GM18858 (cell line): ENCODE measurements at regions not wholly inside any gene's neighbourhood (a gene's known extent, or its start where the extent isn't known, plus 50 kb on each side); places are given as distances from the start of the nearest gene placed in this dataset.

Source experiments
- ATAC-seq: cut with Tn5 transposase; IDR thresholded peaks from one replicate; pipeline ENCODE4 v1.9.1; 2021; ENCODE audit not compliant: unreplicated experiment

DNA sequence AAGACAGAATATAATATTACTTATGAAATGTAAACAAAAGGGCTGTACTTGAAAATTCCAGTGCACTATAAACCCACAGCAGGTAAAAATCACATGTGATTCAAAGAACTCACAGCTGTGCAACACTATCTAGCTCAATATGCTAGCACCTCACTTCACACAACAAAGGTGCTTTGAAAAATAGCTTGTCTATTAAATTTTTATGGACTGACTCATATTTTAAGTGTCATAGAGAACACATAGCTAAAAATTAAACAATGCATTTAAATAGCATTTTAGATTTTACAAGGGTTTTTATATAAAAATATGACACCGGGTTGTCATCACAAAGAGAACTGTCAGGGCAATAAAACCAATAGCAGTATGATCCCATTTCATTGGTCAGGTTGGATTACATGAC, 1390.5 kb upstream of the TENM4 start:
- no peak for ATAC-seq

DNA sequence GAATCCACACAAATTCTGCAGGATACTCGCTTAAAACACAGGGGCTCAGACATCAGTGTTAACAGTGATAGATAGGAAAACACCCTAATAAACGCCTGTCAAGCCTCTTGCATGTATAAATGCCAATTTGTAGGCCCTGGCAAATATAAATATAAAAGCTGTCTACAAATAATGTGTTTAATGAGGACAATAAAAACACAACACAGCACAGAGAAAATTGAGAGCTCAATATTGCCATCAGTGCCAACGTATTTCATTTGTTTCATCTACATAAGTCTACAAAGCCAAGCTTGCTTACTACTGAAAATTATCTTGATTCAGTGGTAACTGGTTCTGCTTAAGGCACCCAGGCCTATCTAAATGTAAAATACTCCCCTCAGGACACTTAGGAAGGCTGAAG, 1387.0 kb upstream of the TENM4 start:
- no peak for ATAC-seq

DNA sequence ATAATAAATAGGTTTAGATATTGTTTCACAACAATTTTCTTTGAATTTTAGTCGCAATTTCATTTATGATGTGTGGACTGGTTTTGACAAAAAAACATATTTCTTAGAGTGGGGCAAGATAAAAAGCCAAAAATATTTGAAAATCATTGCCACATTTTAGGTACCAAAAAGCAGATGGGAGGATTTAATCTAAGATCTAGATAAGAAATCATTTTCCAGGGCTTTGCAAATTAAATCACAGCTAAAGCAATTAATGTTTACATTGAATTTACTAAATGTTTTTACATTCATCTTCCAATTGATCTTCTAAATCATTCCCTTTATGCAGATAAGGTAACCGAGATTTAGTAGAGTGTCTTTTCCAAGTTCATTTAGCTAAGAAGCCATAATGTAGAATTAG, 1386.0 kb upstream of the TENM4 start:
- no peak for ATAC-seq

DNA sequence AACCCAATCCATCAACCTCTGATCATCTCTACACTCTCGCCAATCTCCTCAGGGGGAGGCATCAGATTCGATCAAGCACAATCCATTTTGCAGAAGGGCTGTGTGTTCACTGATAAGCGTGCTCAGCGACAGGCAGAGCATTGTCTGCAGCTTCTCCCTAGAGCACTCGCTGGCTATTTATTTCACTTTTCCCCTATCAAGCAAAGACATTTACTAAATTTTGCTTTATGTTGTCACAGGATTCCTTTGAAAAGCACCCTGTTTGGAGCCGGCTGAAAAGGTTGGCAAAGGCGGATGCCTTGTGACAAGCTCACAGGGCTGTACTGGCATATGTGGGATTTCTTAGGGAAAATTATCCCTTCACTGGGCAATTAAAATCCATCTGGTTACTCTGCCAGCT, 1381.5 kb upstream of the TENM4 start:
- ATAC-seq: no peak

DNA sequence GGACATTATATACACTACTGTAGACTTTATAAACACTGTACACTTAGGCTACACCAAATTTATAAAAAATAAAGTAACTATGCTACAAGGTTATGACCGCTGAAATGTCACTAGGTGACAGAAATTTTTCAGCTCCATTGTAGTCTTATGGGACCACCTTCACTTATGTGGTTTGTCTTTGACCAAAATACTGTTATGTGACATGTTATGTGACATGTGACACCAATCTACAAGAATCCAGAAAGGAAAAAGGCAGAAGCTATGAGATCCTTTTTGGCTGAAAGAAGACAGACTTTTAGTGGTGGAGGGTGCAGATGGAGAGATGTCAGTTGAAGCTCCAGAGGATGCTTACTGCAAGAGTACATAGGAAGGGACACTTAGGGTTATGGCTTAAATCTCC, 1378.4 kb upstream of the TENM4 start:
- ATAC-seq: no peak

DNA sequence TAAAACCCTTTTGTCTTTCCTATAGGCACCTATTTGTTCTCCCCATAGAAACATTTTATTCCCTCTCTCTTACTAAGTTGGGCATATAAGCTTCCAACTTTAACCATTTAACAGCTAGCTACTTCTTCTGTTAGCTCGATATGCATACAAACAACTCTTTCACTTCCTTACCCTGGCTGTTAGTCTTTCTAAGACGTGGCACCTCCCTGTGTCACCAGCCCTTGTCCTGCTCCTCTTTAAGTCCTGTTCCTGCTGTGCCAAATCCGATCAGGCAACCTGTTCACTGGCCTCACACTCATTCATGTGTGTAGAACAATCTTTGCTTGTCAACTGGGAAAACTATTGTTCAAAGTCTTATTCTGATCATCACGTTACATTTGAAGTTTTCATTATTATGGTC, 1376.1 kb upstream of the TENM4 start:
- peak; percentile 27 for ATAC-seq

DNA sequence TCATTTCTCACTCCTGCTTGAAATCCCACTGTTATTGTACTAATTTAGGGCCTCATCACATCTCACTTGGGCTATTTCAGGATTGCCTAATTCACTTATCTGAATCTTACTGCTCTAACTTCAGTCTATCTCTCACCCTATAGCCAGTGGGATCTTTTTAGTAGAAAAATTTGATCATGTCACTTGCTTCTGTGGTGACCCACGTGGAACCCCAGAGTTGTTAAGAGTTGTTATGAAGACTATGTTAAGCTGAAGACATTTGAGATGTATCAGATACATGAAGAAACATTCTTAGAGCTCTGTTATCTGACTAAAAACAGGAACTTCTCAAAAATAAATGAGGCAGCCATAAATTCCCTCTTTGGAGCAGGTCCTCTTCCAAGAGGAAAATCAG, 1375.6 kb upstream of the TENM4 start:
- ATAC-seq: peak; percentile 16

DNA sequence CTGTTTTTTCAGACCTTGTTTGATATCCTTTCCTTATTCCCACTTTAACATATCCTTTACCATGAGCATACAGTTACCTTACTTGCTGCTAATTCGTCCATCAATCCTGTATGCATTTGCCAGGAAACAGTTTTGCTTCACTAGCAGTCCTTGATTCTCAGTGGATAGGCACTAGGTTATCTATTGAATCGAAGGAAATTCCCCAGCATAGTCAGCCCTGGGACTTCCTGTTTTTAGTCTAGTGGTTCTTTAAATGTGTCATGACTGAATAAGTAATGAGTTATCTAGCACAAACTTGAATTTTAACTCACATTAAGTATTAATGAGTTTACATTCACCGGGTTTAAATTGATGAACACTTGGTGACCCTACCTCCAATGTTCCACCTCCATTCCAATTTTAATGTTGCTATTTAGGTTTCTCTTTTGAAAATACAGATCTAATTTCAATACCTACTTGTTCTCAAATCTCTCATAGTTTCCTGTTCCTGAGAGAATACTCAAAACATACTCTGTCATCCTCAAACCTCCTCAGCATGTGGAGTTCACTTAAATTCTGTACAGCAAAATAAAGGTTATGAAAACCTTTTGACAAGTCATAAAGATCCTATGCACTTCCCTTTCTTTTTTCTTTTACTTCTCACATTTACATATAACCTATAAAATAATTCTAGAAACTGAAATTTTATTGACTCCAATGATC, 1375.1 kb upstream of the TENM4 start:
- peak; percentile 87 for ATAC-seq

DNA sequence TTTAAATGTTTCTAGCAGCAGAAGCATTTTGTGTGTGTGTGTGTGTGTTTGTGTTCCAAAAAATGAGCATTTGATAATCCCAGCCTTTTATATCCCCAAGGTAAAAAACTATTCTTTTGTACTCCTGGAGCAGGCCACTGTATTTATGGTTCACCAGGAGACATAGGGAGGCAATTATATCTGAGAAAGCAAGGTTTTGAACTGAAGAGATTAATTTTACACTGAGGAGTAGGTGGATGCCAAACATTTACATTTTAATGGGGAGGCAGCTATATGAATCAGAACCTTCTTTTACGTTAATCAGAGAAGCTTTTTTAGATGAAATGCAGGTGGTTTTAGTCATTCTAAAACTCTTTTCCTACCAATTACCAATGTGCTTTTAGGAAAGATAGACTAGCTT, 1374.0 kb upstream of the TENM4 start:
- no peak for ATAC-seq

DNA sequence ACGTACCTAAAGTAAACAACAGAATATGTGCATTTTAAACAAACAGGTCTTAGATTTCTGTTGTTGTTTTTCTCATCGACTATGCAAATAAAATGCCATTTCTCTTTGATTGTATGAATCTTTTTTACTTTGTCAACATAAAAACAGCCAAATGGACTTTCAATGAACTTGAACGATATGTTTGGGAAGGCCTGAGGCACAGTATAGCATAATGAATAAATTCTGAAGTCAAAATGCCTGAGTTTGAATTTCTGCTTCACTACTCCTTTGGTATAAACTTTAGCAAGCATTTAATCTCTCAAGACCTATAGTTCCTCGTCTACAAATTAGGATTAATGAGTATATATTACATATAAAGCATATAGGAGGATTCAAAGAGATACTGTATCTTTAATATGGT, 1369.9 kb upstream of the TENM4 start:
- ATAC-seq: no peak

DNA sequence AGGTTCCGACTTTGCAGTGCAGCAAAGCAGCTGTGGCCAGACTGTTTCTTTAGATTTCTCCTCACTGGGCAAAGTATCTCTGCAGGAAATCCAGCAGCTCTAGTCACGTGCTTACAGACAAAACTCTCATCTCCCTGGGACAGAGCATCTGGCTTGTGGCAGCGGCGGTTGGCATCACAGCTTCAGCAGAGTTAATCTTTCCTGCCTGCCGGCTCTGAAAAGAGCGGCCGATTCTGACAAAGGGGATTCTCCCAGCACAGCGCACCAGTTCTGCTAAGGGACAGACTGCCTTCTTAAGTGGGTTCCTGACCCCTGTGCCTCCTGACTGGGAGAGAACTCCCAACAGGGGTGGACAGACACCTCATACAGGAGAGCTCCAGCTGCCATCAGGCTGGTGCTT, 1357.3 kb upstream of the TENM4 start:
- ATAC-seq: no peak

DNA sequence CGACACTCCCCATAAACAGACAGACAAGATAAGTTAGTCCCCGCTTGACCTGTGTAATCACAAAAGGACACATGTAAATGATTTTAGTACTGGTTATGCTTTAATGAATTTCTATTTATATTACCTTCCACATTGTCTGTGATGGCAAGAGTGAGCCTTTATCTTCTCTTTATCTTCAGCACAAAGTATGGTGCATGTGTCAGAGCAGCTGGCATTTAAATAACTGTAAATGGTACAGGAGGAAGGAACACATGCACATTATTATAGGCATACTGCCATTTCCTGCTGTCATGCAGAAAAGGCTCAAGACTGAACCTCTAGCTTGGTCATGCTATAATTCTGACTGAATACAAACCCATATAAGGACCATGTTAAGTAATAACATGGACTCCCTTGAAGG, 1342.7 kb upstream of the TENM4 start:
- ATAC-seq: no peak

DNA sequence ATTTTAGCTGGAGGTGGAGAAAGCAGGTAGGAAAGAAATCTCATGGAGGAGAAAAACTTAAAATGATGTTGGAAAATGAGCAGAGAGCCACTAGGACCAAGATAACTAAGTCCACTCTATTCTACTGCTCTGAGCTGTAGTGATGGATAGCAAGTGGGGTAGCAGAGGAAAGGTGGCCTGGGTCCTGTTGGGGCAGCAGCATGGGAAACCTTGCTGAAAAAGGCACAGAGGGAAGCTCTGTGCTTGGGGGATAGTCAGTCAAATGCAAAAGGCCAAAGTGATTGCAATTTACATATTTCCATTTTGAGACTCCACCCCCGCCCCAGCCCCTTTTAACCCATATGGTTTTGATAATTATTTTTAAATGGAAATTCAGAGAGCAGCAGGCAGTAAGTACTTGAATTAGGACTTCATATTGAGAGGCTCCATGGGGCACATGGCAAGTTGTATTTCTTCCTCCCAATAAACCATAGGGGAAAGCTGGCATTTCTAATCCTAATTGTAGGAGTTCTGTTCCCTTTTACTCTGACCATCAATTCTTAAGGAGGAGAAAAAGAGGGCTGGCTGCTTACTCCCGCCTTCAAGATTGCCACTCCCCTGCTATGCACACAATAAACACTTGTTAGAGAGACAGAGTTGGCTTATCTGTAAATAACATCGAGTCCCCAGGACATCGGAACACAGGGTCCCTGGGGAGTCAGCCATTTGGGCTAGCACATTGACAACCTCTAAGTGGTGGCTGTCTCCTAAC, 1341.5 kb upstream of the TENM4 start:
- ATAC-seq: no peak

DNA sequence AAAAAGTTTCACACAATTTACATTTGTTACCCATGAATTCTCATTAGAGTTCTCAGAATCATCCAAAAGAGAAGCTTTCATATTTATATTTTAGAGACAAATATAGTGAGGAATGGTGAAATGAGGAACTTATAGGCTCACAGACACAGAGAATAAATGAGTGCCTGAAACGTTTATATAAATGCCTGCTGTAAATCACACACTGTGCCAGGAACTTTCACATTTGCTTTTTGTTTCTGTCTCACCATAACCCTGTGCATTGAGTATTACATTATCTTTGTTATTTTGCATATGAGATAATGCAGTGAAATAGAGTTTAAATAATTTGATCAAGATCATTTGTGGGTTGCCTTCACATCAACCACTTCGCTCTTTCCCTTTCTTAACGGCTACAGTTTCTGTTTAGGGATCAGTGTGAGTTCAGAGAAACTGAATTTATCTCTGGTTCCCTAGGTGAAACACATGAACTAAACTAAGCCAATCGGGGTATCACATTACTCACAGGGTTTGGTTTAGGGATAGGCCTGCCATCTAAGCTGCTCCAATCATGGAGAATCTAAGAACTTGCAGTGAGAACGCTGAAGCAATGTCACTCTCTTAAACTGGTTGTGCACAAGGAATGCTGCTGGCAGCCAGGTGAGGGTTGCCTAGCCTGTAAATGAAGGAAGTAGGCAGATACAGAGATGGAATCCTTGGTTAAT, 1339.2 kb upstream of the TENM4 start:
- no peak for ATAC-seq

DNA sequence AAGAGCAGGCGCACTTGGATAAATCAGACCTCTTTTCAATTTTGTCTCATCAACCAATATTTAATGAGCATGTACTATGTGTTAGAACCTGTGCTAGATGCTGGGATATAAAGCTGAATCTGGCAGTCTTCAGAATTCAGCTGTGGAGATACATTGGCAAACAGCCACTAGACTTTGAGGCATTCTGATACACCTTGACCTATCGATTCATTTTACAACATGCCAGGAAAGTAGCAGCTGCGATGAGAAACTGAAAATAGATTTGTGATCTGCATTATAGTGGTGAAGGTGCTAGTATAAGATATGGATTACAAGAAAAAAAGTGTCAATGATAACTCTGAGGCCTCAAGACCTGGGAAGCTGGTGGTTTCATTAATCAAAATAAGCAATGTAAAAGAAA, 1338.1 kb upstream of the TENM4 start:
- no peak for ATAC-seq

DNA sequence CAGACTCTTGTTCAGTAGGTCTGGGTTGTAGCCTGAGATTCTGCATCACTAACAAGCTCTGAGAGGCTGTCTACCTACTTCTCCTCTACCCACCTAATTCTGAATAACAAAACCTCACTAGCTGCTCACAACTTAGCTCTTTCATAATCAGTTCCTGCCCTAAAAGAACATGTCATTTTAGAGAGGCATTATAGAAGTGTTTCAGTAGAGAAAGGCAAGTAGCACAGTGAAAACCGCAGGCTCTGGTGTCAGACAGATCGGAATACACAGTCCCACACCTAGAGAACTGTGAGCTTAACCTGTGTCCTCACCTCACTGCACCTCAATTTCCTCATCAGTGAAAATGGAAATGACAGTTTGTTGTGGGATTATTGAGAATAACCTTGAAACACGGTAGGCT, 1337.6 kb upstream of the TENM4 start:
- peak; percentile 47 for ATAC-seq

DNA sequence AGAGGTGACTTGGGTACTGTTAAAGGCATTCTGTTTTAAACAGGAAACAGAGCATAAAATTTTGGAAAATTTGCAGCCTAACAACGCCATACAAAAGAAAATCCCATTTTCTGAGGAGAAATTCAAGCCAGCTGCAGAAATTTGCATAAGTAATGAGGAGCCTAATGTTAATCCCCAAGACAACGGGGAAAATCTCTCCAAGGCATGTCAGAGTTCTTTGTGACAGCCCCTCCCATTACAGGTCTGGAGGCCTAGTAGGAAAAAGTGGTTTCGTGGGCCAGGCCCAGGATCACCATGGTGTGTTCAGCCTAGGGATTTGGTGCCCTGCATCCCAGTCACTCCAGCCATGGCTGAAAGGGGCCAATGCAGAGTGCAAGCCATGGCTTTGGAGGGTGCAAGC, 1333.1 kb upstream of the TENM4 start:
- ATAC-seq: no peak

DNA sequence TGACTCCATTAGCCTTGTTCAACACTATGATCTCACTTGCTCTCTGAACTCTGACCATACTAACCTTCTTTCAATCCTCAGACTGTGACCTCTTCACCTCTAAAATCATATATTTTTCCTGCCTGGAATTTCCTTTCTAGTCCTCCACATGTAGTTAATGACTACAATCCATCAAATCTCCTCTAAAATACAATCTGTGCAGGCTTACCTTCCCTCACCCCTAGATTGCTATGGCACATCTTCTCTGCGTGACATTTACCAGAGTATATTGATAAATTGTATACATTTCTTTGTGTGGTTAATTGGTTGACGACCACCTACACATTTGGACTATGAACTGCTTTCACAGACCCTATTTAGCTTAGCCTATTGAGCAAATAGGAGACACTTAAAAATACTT, 1330.2 kb upstream of the TENM4 start:
- no peak for ATAC-seq

DNA sequence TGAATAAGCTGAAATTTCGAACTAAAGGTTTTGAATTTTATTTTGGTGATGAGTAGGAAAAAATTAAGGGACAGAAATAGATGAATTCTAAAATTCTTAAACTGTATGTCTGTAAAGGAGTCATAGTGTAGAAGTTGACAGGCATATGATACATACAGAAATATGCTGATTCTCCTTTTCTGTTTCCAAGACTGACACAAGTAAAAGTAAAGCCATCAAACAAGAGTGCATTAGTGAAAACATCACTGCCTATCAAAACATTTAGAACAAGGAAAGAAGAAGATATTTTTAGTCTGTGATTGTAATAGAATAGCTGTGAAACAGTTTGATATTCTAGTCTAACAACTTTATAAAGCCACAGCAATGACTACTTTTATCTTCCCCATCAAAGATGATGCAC, 1318.0 kb upstream of the TENM4 start:
- ATAC-seq: no peak

DNA sequence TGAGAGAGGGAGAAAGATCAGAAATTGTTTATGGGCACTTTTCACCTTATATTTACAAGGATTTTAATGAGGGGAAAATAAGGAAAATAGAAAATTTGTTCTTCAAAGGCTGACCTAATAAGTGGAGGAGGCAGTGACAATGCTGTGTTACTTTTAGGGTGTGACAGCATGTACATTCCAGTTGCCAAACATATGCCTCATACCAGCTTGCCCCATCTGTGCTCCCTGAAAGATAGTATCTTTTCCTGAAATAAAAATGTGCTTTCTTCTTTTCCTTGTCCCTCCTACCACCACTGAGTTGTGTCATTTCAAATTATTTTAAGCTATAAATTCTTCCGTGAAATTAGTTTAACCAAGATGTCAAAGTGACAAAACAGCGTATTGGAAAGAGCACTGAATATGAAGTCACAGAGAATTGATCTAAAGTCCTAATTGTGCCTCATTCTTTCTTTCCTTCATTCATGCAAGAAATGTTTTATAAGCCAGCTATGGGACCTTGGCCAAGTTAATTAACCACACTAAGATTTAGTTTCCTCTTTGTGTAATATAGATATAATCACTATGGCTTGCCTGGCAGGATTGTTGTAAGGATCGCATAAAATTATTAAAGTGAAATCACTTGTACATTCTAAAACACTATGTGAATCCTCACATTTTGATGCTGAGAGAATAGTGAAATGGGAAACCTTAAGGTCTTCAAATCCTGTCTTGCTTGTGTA, 1307.5 kb upstream of the TENM4 start:
- no peak for ATAC-seq

DNA sequence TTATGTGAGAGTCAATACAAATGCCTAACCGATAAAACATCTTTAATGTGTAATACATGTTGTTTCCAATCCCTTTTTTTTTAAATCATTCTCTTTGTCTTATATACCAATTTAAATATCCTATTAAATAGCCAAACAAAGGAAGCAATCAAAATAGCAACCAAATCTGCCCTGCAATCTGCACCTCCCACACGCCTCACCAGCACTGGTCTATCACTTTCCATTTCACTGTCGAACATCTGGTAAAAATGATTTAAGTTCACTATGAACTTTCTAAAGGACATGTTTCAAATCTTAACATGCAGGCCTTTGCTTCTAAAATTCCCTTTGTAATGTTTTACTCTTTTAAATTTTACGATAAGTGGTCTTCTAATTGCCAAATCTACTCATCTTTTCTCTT, 1305.5 kb upstream of the TENM4 start:
- no peak for ATAC-seq

DNA sequence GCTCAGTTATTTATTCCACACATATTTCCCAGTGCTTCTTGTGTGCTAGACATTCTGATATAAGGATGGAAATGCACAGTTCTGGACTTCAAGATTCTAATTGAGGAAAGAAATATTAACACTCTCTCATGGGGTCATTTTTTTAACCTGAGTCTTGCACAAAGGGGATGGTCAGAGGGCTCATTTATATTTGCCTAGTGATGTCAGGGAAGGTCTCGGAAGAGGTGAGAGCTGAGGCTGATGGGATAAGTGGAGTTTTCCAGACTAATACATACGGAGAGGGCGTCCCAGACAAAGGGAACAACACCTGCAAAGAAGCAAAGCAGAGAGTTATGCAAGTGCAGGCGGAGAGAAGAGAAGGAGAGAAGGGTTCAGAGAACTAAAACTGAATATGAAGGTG, 1304.6 kb upstream of the TENM4 start:
- no peak for ATAC-seq
